ENCODE measurements at regions not wholly inside any gene's neighbourhood (a gene's known extent, or its start where the extent isn't known, plus 50 kb on each side); places are given as distances from the start of the nearest gene placed in this dataset.

- BruUV-seq (replicated peaks): no TSS peak
- TF ChIP-seq STAG1 (CRISPR knock-in tag; IDR thresholded peaks at IDR 0.05; ENCODE audit: borderline replicate concordance) (no peak), BDP1 (IDR thresholded peaks at IDR 0.05; ENCODE audit: insufficient read depth, insufficient read length) (no peak), ZNF354B (CRISPR knock-in tag; IDR thresholded peaks at IDR 0.05) (no peak), TEAD4 (IDR thresholded peaks at IDR 0.05; ENCODE audit: low read length) (no peak), TEAD4 (CRISPR knock-in tag; IDR thresholded peaks at IDR 0.05; ENCODE audit: borderline replicate concordance) (no peak), U2AF1 (optimal IDR thresholded peaks at IDR 0.05; ENCODE audit: low read depth, low read length) (no peak), SIRT6 (IDR thresholded peaks at IDR 0.05; ENCODE audit: low read depth, low read length) (no peak), DPF2 (IDR thresholded peaks at IDR 0.05) (no peak)
- no peaks in the 10 kb centered on the region for H4K20me1 ChIP-seq (replicated peaks; ENCODE audit: control insufficient read depth, insufficient read depth, low read length)
- peaks cover 2 to 13% of the 10 kb centered on the region in 2 experiments; a peak in 2 of 5 replicates for H3K27me3 ChIP-seq (ENCODE audit: control insufficient read depth in 2 of 2, insufficient read depth in 2 of 2, low read length in 2 of 2)
- DNase-seq (ENCODE audit: extremely low read depth in 1 of 4, low spot score in 3 of 4) (no peak), FAIRE-seq (no peak), ATAC-seq (no peak)
- in situ Hi-C loops (cut with MboI) (no loop called here), intact Hi-C loops (cut with micrococcal nuclease) (no loop called here)
- H3K4me1 ChIP-seq (replicated peaks in 1 of 2; ENCODE audit: control insufficient read depth in 2 of 2, insufficient read depth in 2 of 2, low read length in 2 of 2): no peaks in the 10 kb centered on the region
- H3K4me3 ChIP-seq: no peak overlapping the region
- H3K79me2 ChIP-seq (ENCODE audit: control insufficient read depth, insufficient read depth, low read length): no peaks in the 10 kb centered on the region
- no peaks in the 10 kb centered on the region for H3K36me3 ChIP-seq (ENCODE audit: control insufficient read depth, insufficient read depth, low read length)
- ChIA-PET CTCF (ENCODE audit: low intra/inter-chr PET ratio) (no interaction called here), POLR2A (no interaction called here)
- H3K9me1 ChIP-seq (ENCODE audit: control insufficient read depth, insufficient read depth, low read length): no peaks in the 10 kb centered on the region
- H3K9ac ChIP-seq (ENCODE audit: insufficient read depth in 1 of 2, low read depth in 2 of 2, low read length in 2 of 2): no peak overlapping the region
- no peaks in the 10 kb centered on the region for H3K9me3 ChIP-seq (replicated peaks; ENCODE audit: control insufficient read depth, insufficient read depth, low read depth, low read length)
- no peak overlapping the region for H3K27ac ChIP-seq (ENCODE audit: extremely low read depth, low read depth, low read length)
- H2AFZ ChIP-seq (ENCODE audit: low read depth, low read length): no peak overlapping the region
- H3K4me2 ChIP-seq (ENCODE audit: insufficient read depth, low read length): no peak overlapping the region
- 1% methylated on average over 4 of the region's 4 CpGs for WGBS (ENCODE audit: insufficient coverage, low coverage, missing lambda C conversion rate)
Measured at GRCh38 chr6:40791004-40791403, 203.8 kb upstream of the LRFN2 start.
